ENCODE measurements at regions not wholly inside any gene's neighbourhood (a gene's known extent, or its start where the extent isn't known, plus 50 kb on each side); places are given as distances from the start of the nearest gene placed in this dataset.

DNA sequence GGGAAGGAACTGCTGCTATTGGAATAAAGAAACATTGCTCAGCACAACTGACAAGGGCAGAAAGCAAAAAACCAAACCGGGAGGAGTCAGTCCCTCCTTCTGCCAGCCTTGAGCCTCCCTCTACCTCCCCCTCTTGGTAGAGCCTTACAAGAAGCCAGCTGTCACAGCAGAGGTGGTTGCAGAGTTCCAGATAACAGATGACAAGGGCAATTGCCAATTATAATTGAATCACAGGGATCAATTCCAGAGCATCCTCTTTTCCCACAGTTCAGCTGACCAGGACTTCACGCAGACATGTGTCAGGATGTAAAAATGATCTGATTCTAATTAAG is 548.2 kb upstream of the LRRTM1 start:
- no peak overlapping the region for H3K4me3 ChIP-seq (ENCODE audit: control insufficient read depth, low read depth, low read length)
- no peak for TF ChIP-seq CTCF (IDR thresholded peaks at IDR 0.05; ENCODE audit: control insufficient read depth, insufficient read depth, low read depth, low read length, missing control alignments)
- no peak for DNase-seq (ENCODE audit: low read depth)

GRCh38 chr2:80852079-80852807 is 547.7 kb upstream of the LRRTM1 start:
- DNase-seq (ENCODE audit: low read depth) = no peak
- no peak overlapping the region for H3K4me3 ChIP-seq (ENCODE audit: control insufficient read depth, low read depth, low read length)
- TF ChIP-seq CTCF (IDR thresholded peaks at IDR 0.05; ENCODE audit: control insufficient read depth, insufficient read depth, low read depth, low read length, missing control alignments) = no peak

DNA sequence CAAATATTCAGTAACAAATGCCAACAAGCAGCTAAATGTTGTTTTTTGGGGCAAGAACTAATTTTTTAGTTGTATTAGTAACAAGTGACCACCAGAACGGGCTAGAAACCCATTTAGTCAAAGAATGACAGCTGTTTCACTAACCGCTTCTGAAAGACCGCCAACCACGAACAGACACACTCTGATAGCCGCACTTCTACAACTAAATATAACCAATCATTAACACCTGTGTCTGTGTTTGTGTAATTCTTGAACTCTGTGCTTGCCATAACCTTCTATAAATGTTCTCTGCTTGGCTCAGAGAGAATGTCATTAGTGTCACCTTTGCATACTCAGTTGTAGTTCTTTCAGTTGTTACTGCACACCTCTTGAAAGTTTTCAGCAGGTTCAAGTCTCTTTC is 526.3 kb upstream of the LRRTM1 start:
- DNase-seq (ENCODE audit: low read depth) = no peak
- no peak overlapping the region for H3K4me3 ChIP-seq (ENCODE audit: control insufficient read depth, low read depth, low read length)
- TF ChIP-seq CTCF (IDR thresholded peaks at IDR 0.05; ENCODE audit: control insufficient read depth, insufficient read depth, low read depth, low read length, missing control alignments) = no peak

- no peak for TF ChIP-seq CTCF (IDR thresholded peaks at IDR 0.05; ENCODE audit: control insufficient read depth, insufficient read depth, low read depth, low read length, missing control alignments)
- H3K4me3 ChIP-seq (ENCODE audit: control insufficient read depth, low read depth, low read length) = no peak overlapping the region
- DNase-seq (ENCODE audit: low read depth) = no peak
Observed at GRCh38 chr2:80822999-80823398, 518.4 kb upstream of the LRRTM1 start.

GRCh38 chr2:80815259-80815658 is 510.7 kb upstream of the LRRTM1 start:
- DNase-seq (ENCODE audit: low read depth) = no peak
- H3K4me3 ChIP-seq (ENCODE audit: control insufficient read depth, low read depth, low read length) = no peak overlapping the region
- TF ChIP-seq CTCF (IDR thresholded peaks at IDR 0.05; ENCODE audit: control insufficient read depth, insufficient read depth, low read depth, low read length, missing control alignments) = no peak

DNA sequence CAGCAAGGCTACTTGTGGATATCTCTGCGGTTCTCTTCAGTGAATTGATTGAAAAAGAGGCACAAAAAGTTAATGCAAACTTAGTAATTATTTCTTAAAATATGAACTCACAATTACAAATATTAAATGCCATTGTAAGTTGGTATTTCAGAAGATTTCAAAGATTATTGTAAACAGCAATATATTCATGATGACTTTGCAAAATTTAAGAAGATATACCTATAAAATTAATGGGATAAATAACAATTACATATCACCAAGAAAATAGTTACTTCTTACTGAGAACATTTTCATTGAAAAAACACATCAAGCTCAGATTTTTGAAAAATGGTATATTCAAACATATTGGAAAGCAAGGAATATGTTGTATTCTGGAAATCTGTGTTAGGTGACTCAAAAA is 482.0 kb upstream of the LRRTM1 start:
- no peak for TF ChIP-seq CTCF (IDR thresholded peaks at IDR 0.05; ENCODE audit: control insufficient read depth, insufficient read depth, low read depth, low read length, missing control alignments)
- H3K4me3 ChIP-seq (ENCODE audit: control insufficient read depth, low read depth, low read length) = no peak overlapping the region
- no peak for DNase-seq (ENCODE audit: low read depth)

GRCh38 chr2:80778704-80779103 is 474.2 kb upstream of the LRRTM1 start:
- DNase-seq (ENCODE audit: low read depth) = no peak
- TF ChIP-seq CTCF (IDR thresholded peaks at IDR 0.05; ENCODE audit: control insufficient read depth, insufficient read depth, low read depth, low read length, missing control alignments) = no peak
- H3K4me3 ChIP-seq (ENCODE audit: control insufficient read depth, low read depth, low read length) = no peak overlapping the region
